ENCODE measurements at regions not wholly inside any gene's neighbourhood (a gene's known extent, or its start where the extent isn't known, plus 50 kb on each side); places are given as distances from the start of the nearest gene placed in this dataset.
"Not testable (repeated sequence)": the region's sequence is repeated elsewhere in the genome, so short reads cannot be mapped to it uniquely, and the experiment has no call there.

- DNase-seq = no peak
Observed at GRCh38 chr5:62184444-62184843, 121.6 kb upstream of the KIF2A start.

DNA sequence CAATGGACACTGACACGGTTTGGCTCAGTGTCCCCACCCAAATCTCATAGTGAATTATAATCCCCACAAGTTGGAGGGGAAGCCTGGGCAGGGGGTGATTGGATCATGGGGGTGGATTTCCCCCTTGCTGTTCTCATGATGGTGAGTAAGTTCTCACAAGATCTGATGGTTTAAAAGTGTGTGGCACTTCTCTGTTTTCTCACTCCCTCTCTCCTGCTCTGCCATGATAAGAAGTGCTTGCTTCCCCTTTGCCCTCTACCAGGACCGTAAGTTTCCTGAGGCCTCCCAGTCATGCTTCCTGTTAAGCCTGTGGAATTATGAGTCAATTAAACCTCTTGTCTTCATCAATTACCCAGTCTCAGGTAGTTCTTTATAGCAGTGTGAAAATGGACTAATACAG lies 115.8 kb upstream of the KIF2A start:
- DNase-seq = no peak

DNA sequence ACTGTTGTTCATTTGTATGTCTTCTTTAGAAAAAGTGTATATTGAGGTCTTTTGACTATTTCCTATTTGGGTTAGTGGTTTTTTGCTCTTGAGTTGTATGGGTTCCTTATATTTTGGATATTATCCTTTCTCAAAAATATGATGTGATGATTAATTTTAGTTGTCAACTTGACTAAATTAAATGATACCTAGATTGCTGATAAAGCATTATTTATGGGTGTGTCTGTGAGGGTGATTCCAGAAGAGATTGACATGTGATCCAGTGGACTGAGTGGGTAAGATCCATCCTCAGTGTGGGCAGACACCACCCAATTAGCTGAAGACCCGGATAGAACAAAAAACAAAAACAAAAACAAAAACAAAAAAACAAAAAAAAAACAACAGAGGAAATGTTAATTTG lies 115.1 kb upstream of the KIF2A start:
- DNase-seq = no peak

DNA sequence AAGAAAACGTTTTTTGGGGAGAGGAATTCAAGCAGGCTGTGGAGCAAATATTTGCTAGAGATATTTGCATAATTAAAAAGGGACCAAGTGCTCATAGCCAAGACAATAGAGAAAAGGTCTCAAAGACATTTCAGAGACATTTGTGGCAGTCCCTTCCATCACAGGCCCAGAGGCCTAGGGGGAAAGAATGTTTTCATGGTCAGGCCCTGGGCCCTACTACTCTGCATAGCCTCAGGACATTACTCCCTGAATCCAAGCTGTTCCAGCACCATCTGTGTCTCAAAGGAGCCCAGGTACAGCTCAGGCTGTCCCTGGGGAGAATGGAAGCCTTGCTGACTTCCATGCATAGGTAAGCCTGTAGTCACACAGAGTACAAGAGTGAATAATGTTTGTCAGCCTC lies 113.0 kb upstream of the KIF2A start:
- no peak for DNase-seq

DNA sequence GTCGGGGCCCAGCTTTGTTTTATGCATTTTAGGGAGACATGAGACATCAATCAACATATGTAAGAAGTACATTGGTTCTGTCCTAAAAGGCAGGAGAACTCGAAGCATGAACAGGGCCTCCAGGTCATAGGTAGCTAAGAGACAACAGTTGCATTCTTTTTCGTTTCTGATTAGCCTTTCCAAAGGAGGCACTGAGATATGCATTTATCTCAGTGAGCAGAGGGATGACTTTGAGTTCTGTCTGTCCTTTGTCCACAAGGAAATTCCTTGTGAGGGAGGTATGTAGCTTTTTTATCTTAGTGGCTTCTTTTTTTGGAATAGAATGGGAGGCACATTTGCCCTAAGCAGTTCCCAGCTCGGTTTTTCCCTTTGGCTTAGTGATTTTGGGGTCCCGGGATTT lies 109.5 kb upstream of the KIF2A start:
- DNase-seq = not testable (repeated sequence)

GRCh38 chr5:62197697-62198096 lies 108.3 kb upstream of the KIF2A start:
- DNase-seq = no peak

- DNase-seq = no peak
Observed at GRCh38 chr5:62198421-62198820, 107.6 kb upstream of the KIF2A start.

DNA sequence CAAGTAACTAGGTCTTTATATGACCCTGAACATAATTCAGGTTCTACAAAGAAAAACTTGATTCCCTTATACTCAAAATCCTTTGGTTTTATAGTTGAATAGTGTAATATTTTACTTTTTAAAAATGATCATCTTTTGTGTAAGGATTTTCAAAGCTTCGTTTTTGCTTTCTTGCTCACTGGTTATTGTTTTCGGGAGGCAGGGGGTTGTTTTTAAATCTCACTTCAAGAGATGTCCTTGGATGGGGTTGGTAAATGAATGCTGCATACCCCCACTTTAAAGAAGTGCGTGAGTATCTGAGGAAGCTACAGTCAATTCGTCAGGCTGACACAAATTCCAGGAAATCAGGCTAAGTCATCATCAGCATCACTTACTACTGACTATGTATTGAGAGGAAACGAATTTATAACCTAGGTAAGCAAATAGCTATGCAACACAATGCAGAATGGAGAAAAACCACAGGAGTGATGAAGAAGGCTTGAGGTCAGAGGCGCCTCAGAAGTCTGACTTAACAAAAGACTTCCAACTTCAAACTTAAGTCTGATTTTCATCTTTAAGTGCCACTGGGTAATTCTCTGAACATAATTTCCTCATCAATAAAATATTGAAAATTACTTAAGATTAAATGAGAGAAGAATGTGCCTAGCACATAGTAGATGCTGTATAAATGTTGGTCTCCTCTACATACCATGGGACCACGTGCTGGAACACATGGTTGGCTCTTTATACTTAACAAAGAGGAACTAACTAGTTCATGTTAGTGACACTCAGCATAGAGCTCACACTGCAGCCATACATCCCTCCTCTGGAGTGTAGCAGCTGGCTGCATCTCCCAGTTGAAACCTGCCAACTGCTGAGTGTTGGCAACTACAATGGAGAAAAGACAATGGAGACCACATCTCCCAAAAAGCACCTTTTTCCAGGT lies 106.0 kb upstream of the KIF2A start:
- DNase-seq = no peak

- peak; percentile 6 for DNase-seq
Observed at GRCh38 chr5:62206150-62206829, 99.7 kb upstream of the KIF2A start.

DNA sequence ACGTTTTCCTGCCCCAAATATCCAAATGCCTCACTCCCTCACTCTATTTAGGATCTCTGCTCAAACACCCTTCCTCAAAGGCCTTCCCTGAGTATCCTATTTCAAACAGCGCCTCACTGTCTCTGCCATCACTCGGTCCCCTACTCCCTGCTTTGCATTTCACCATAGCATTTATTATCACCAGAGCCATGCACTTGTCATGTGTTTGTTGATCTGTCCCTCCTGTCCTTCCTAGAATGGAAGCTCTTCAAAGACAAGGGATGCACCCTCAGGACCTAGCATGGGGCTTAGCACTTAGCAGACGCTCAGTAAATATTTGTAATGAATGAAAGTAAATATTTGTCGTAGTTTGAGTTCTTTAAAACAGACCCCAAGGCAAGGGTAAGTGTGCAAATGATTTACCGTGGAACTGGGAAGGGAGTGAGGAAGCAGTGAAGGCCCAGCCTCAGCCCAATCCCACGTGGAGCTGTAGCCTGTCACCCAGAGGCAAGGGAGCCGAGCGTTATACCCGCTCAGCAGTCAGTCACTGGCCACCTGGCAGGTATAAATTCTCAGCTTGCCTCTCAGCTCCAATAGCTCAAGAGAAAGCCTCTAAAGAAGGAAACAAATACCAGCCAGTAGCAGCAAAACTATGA lies 97.7 kb upstream of the KIF2A start:
- no peak for DNase-seq

DNA sequence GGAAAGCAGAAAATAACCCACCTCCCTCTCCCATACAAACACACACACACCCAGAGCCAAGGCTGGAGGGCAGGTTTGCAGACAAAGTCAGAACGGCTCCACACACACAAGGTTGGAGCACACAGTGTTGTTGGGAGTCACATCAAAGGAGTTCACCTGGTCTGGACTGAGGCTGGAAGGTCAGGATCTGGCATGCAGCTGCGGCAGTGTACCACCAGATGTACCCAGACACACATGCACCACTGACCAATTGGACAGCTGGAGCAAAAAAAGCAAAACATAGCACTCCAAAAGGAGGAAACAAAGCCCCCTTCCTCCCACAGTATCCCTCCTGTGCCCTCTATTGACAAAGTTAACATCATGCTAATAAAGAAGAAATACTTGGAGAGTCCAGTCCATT lies 94.6 kb upstream of the KIF2A start:
- no peak for DNase-seq

DNA sequence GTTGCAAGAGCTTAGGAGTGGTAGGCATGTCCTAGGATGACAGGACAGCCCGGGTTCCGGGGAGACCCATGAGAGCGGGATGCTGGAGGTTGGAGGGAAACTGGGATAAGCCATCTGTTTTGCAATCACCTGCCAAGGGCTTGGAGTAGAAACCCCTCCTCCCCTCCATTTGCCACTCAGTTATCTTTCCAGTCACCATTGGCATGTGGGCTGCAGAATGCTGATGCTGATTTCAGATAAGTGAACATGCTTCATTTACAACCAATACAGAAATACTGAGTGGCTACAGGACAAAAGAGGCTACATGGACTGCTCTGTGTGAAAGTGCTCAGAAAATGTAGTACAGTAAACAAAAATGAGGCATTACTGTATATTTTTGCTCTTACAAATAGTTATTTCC lies 93.4 kb upstream of the KIF2A start:
- DNase-seq = no peak

GRCh38 chr5:62214701-62215100 lies 91.3 kb upstream of the KIF2A start:
- no peak for DNase-seq

DNA sequence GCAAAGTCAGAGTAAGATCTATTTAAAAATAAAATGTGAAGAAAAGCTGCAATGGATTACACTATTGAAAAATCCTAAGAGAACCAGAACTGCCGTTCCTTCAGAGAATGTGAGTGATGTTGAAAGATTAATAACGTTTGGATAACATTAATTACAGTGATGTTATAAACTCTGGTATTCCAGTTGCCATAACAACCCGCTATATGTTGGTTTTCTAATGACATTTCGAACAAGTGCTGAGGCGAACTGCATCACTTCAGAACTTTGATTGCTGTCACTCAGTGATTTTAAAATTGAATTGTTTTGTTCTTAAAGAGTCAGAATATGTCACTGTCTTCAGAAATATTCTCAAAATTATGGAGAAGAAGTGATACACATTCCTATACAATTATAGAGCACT lies 89.4 kb upstream of the KIF2A start:
- not testable (repeated sequence) for DNase-seq

- not testable (repeated sequence) for DNase-seq
Observed at GRCh38 chr5:62217095-62217494, 88.9 kb upstream of the KIF2A start.

DNA sequence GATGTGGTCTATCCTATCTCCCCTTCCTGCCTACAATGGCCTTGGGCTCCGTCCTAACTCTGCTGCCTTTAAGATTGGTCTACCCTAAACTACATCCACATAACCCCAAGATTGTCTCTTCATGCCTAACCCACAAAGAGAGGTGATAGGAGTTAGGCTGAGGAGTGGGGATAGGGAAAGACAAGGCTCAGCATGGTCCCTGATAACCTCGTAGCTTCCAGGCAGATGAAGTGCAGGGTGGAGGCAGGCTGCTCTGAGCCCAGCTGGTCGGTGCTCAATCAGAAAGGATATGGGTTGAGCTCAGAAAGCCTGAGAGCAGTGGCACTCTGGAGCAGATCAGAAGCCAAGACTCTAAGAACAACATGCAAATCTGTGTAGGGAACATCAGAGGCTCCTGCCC lies 87.1 kb upstream of the KIF2A start:
- DNase-seq = not testable (repeated sequence)

- not testable (repeated sequence) for DNase-seq
Observed at GRCh38 chr5:62221881-62222280, 84.1 kb upstream of the KIF2A start.

DNA sequence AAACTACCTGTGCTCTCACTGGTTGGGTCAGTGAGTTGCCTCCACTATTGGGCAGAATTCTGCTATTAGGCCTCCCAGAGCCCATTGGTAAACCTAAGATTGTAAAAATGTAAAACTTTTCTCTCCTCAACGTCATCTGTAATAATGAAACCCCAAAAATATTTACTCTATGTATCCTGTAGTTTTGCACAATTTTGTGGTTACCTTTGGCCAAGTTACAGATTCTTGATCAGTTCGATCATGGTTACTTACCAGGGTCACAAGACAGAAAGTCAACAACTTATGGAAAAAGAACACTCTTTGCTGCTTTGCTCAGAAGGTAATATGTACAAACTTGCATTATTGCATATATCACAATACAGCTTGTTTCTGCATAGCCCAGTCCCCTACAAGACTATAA lies 83.7 kb upstream of the KIF2A start:
- peak; percentile 71 for DNase-seq

- not testable (repeated sequence) for DNase-seq
Observed at GRCh38 chr5:62223312-62223670, 82.7 kb upstream of the KIF2A start.

GRCh38 chr5:62224987-62225601 lies 80.9 kb upstream of the KIF2A start:
- DNase-seq = not testable (repeated sequence)

GRCh38 chr5:62230876-62231388 lies 75.1 kb upstream of the KIF2A start:
- not testable (repeated sequence) for DNase-seq

DNA sequence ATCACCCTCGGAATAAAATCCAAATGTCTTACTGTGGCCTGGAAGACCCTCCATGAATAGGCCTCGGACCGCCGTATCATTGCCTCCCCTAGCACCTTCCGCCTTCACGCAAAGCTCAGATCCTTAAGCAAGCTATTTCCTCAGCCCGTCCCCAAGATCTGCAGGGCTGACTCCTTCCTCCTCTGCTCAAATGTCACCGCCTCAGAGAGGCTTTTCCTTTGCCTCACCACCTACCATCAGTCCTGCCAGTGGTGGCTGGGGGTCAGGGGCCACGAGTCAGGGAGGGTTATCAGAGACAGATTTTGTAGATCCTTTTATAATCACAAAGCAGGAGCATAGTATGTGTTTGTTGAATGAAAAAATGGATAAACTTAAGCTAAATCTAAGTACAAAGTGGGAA lies 74.4 kb upstream of the KIF2A start:
- no peak for DNase-seq

DNA sequence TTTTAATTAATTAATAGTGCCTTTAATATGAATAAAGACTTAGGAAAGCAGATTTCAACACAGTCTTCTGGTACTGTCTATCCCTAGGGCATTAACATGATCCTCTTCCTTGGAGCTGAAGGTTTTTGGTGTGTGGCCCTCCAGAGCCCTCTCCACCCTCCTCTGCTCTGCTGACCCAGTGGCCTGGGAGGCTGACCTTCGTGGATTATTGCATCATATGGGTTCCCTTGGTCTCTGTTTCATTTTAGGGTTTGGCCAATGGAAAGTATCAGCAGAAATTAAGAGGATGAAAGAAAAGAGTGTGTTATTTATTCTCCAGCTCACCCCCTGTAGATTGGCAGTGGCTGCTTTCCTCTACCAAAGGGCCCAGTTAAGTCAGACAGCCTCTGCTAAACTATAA lies 73.8 kb upstream of the KIF2A start:
- DNase-seq = not testable (repeated sequence)
